Left lung (tissue), 4 donors: ENCODE measurements at regions not wholly inside any gene's neighbourhood (a gene's known extent, or its start where the extent isn't known, plus 50 kb on each side); places are given as distances from the start of the nearest gene placed in this dataset.

Experiments used
- ATAC-seq: fragments of 200-7000 bp; cut with Tn5 transposase; one replicate; pipeline ENCODE4 v1.9.1; 2020; ENCODE audit warnings: moderate library complexity
- DNase-seq, 4 donors: peaks; one replicate each; pipeline ENCODE4 v3.0.0-alpha.2; 2013 to 2020
- H3K27ac ChIP-seq, 2 donors: fragments of 200-600 bp; sonication (generic) in 1 of 2; one replicate each; pipeline versions ENCODE4 v1.5.0 to v1.8.0; 2020 to 2021
- H3K27me3 ChIP-seq, 2 donors: fragments of 200-600 bp; sonication (generic) in 1 of 2; one replicate each; pipeline versions ENCODE4 v1.5.0 to v1.8.0; 2020 to 2021
- H3K36me3 ChIP-seq, 2 donors: fragments of 200-600 bp; sonication (generic) in 1 of 2; one replicate each; pipeline versions ENCODE4 v1.5.0 to v1.8.0; 2020 to 2021
- H3K4me1 ChIP-seq, 2 donors: fragments of 200-600 bp; one replicate each; pipeline ENCODE4 v1.8.0; 2021
- H3K4me3 ChIP-seq, 2 donors: fragments of 200-600 bp; sonication (generic) in 1 of 2; one replicate each; pipeline versions ENCODE4 v1.5.0 to v1.8.0; 2020 to 2021; ENCODE audit warnings: mild to moderate bottlenecking in 1 of 2
- H3K9me3 ChIP-seq, 2 donors: fragments of 200-600 bp; sonication (generic) in 1 of 2; one replicate each; pipeline versions ENCODE4 v1.5.0 to v1.8.0; 2020 to 2021
- CTCF ChIP-seq, 2 donors: fragments of 200-600 bp; sonication (generic) in 1 of 2; IDR thresholded peaks; one replicate each; pipeline versions ENCODE4 v1.5.0 to v1.8.0; 2021; ENCODE audit warnings: antibody characterized with exemption in 2 of 2
- intact Hi-C, 2 donors: fragments of 100-400 bp; cut with DNase I; formaldehyde crosslinking; loops; one replicate each; pipeline versions ENCODE4 v1.11.2 to v1.14.2; 2022
- donor health status: DM: no; HTN: yes; CAD: no.
- donor health status: DM: no; HTN: no; CAD: no.

GRCh38 chr5:17992291-17992690, 358.0 kb downstream of the TAF11L14 start:
- H3K9me3 ChIP-seq: no peaks in the 10 kb centered on the region
- H3K4me3 ChIP-seq: no peak overlapping the region
- intact Hi-C loops: no loop called here
- H3K4me1 ChIP-seq: no peaks in the 10 kb centered on the region
- DNase-seq (no peak), ATAC-seq (no peak)
- H3K27me3 ChIP-seq: no peaks in the 10 kb centered on the region
- no peaks in the 10 kb centered on the region for H3K36me3 ChIP-seq
- TF ChIP-seq CTCF (IDR thresholded peaks at IDR 0.05): no peak
- H3K27ac ChIP-seq: no peak overlapping the region

DNA sequence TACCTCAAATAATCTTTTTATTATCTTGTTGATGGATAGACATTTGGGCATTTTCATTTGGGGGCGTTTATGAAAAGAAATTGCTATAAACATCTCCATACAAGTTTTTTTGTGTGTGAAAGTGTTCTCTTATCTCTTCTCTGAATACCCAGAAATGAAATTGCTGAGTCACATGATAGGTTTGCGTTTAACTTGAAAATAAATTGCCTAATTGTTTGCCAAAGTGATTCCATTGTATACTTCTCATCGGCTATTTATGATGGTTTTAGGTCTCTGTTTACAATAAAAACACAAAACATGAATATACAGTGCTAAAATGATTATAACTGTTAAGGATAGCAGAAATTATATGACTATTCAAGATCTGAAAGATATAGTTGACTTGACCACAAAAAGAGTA, 361.7 kb downstream of the TAF11L14 start:
- Histone ChIP-seq H3K9me3 (no peaks in the 10 kb centered on the region), H3K27me3 (no peaks in the 10 kb centered on the region), H3K4me3 (no peak overlapping the region), H3K36me3 (no peaks in the 10 kb centered on the region), H3K27ac (no peak overlapping the region), H3K4me1 (no peaks in the 10 kb centered on the region)
- no peak for DNase-seq
- ATAC-seq: no peak
- no peak for TF ChIP-seq CTCF (IDR thresholded peaks at IDR 0.05)
- intact Hi-C loops: no loop called here

- ATAC-seq (no peak), DNase-seq (no peak)
- Histone ChIP-seq H3K4me3 (no peak overlapping the region), H3K27me3 (no peaks in the 10 kb centered on the region), H3K9me3 (peaks cover 0 to 7% of the 10 kb centered on the region in 2 donors), H3K36me3 (no peaks in the 10 kb centered on the region), H3K4me1 (no peaks in the 10 kb centered on the region), H3K27ac (no peak overlapping the region)
- TF ChIP-seq CTCF (IDR thresholded peaks at IDR 0.05): no peak
- intact Hi-C loops: no loop called here
These were observed 365.6 kb downstream of the TAF11L14 start for GRCh38 chr5:17999858-18000257.

DNA sequence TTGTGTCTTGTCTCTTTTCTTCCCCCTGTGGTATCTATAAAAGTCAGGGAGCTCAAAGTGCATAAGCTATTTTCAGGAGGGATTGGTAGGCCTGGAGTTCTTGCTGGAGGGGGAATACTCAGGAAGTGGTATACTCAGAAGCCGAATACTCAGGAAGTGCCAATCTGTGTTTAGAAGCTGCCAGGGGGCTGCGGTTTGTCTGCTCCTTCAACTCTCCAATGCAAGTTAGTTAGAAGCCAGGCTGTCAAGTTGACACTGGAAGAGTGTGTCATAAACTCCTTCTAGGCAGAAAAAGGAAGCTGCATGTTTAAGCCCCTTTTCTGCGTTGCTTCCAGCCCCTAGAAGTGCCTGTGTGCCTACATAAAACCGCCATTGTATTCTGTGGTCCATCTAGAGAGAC, 366.5 kb downstream of the TAF11L14 start:
- no peak for TF ChIP-seq CTCF (IDR thresholded peaks at IDR 0.05)
- DNase-seq: no peak
- intact Hi-C loops: no loop called here

GRCh38 chr5:18003312-18003711, 369.1 kb downstream of the TAF11L14 start:
- Histone ChIP-seq H3K27ac (no peak overlapping the region), H3K9me3 (peaks cover 0 to 7% of the 10 kb centered on the region in 2 donors), H3K27me3 (no peaks in the 10 kb centered on the region), H3K36me3 (no peaks in the 10 kb centered on the region), H3K4me1 (no peaks in the 10 kb centered on the region), H3K4me3 (no peak overlapping the region)
- ATAC-seq: no peak
- no peak for TF ChIP-seq CTCF (IDR thresholded peaks at IDR 0.05)
- intact Hi-C loops: no loop called here
- DNase-seq: no peak

More for the DNA sequence above, 366.5 kb downstream of the TAF11L14 start:
- Histone ChIP-seq H3K27ac (no peak overlapping the region), H3K4me1 (no peaks in the 10 kb centered on the region), H3K36me3 (no peaks in the 10 kb centered on the region), H3K9me3 (peaks cover 0 to 7% of the 10 kb centered on the region in 2 donors), H3K4me3 (no peak overlapping the region), H3K27me3 (no peaks in the 10 kb centered on the region)
- ATAC-seq: no peak
